ENCODE measurements at regions not wholly inside any gene's neighbourhood (a gene's known extent, or its start where the extent isn't known, plus 50 kb on each side); places are given as distances from the start of the nearest gene placed in this dataset.

DNA sequence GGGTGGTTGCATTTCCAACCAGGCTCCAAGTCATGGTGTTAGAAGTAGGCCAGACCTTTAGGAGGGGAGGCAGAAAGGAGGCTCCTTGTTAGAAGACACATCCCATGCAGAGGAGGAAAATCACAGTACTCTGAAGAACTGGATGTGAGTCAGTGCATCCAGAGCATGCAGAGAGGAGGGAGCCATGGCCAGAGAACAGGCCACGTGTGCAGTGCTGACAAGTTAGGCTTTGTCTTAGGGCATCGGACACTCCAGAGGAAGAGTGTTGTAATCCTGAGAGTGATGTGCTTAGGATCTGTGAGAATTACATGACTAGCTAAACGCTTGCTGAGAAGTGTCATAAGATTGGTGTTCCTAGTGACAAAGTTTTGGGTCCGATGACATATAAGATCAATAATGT is 456.5 kb upstream of the THRB start:
- H3K4me3 ChIP-seq = no peak overlapping the region
- no peak overlapping the region for H3K27ac ChIP-seq
- H3K27me3 ChIP-seq = no peaks in the 10 kb centered on the region
- no peaks in the 10 kb centered on the region for H3K36me3 ChIP-seq
- intact Hi-C loops (cut with DNase I) = no loop called here
- no peaks in the 10 kb centered on the region for H3K9me3 ChIP-seq
- ATAC-seq (no peak), DNase-seq (no peak)
- H3K4me1 ChIP-seq = no peaks in the 10 kb centered on the region
- TF ChIP-seq, protein P1, sequence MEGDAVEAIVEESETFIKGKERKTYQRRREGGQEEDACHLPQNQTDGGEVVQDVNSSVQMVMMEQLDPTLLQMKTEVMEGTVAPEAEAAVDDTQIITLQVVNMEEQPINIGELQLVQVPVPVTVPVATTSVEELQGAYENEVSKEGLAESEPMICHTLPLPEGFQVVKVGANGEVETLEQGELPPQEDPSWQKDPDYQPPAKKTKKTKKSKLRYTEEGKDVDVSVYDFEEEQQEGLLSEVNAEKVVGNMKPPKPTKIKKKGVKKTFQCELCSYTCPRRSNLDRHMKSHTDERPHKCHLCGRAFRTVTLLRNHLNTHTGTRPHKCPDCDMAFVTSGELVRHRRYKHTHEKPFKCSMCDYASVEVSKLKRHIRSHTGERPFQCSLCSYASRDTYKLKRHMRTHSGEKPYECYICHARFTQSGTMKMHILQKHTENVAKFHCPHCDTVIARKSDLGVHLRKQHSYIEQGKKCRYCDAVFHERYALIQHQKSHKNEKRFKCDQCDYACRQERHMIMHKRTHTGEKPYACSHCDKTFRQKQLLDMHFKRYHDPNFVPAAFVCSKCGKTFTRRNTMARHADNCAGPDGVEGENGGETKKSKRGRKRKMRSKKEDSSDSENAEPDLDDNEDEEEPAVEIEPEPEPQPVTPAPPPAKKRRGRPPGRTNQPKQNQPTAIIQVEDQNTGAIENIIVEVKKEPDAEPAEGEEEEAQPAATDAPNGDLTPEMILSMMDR (IDR thresholded peaks at IDR 0.05) = no peak

DNA sequence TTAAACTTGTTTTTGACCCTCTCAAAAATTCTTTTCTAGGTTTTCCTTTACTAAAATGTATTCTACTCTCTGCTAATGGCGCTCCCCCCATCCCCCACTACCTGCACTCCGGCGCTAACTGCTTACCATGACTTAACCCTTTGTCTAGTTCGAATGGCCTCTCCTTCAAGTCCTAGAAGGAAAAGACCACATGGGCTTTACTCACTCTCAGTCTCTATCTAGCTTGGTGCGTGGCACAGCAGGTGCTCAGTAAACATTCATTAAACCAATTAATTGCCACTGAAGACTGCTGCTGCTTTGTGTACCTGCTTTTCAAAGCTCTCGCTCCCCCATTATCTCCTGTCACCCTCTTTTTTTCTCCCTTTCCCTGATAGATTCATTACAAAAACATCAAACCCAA is 457.7 kb upstream of the THRB start:
- Histone ChIP-seq H3K27me3 (no peaks in the 10 kb centered on the region), H3K4me3 (no peak overlapping the region), H3K9me3 (no peaks in the 10 kb centered on the region), H3K27ac (no peak overlapping the region), H3K4me1 (no peaks in the 10 kb centered on the region), H3K36me3 (no peaks in the 10 kb centered on the region)
- TF ChIP-seq, protein P1 (IDR thresholded peaks at IDR 0.05) = no peak
- intact Hi-C loops (cut with DNase I) = no loop called here
- no peak for DNase-seq
- ATAC-seq = no peak

DNA sequence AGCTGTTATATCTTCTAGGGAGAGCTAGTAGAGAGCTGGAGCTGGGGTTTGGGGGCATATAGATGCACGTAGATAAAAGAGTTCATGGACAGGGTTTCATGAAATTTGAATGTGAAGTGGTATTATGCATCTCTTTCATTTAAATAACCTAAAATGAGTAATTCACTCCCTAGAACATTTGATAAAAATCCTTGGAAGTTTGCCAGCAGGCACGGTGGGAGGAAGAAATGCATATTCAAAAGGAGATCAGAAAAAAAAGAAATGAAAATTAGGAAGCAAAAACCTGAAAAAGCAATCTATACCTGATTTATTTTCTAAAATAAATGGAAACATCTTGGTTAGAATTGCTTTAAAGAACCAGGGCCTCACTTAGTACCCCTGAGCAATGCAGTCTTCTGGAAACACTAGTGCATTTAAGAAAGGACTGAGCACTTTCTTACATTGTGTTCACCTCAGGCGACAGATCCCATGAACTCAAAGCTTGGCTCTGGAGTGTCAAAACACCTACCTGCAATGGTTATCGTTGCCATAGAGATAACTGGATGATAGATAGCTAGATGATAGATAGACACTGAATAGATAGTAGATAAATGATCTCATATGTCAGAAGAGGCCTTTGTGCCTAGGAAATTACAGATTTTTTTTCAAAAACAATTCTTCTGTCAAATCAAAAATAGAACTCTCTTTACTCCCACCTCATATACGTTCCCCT is 458.6 kb upstream of the THRB start:
- Histone ChIP-seq H3K4me1 (no peaks in the 10 kb centered on the region), H3K27me3 (no peaks in the 10 kb centered on the region), H3K36me3 (no peaks in the 10 kb centered on the region), H3K9me3 (no peaks in the 10 kb centered on the region), H3K27ac (no peak overlapping the region), H3K4me3 (no peak overlapping the region)
- intact Hi-C loops (cut with DNase I) = no loop called here
- DNase-seq (no peak), ATAC-seq (no peak)
- TF ChIP-seq, protein P1 (IDR thresholded peaks at IDR 0.05) = no peak

DNA sequence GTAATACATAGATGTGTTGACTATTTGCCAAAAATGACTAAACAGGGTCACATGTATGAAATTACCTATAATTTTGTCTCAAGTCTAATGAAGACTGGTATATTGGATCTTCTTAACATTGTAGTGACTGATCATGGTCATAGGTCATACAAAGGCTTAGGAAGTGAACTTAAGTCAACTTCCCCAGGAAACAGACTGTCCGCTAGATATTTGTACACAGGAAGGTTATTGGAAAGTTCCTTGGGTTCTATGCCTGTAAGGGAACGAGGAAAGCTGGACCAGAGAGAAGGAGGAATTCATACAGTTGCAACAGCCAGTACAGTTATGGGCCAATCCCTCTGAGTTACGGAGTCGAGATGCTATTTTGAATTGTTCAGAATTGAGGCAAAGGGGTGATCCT is 462.0 kb upstream of the THRB start:
- no peak overlapping the region for H3K27ac ChIP-seq
- H3K4me1 ChIP-seq = no peaks in the 10 kb centered on the region
- intact Hi-C loops (cut with DNase I) = no loop called here
- no peaks in the 10 kb centered on the region for H3K36me3 ChIP-seq
- no peaks in the 10 kb centered on the region for H3K27me3 ChIP-seq
- TF ChIP-seq, protein P1 (IDR thresholded peaks at IDR 0.05) = no peak
- no peak for DNase-seq
- no peak overlapping the region for H3K4me3 ChIP-seq
- ATAC-seq = no peak
- no peaks in the 10 kb centered on the region for H3K9me3 ChIP-seq

DNA sequence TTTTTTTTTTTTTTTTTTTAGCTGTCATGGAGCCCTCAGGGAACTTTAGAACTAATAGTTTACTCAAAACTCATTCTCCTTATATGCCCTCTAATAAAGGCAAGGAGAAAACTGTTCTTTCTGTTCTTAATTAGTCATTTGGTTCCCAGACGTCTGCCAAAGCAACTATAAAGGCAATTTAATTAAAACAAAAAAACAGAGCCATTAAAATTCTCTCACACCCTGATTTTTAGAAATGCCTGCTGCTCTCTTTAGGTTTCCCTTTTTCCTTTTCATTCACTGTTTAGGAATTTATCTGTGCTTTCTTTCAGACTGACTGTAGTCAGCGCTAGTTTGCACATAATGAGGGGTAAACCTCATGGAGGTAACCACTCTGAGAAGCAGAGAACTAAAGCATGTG is 463.6 kb upstream of the THRB start:
- DNase-seq = no peak
- TF ChIP-seq, protein P1 (IDR thresholded peaks at IDR 0.05) = no peak
- intact Hi-C loops (cut with DNase I) = no loop called here

More for the DNA sequence above, 463.6 kb upstream of the THRB start:
- H3K9me3 ChIP-seq = no peaks in the 10 kb centered on the region
- H3K27me3 ChIP-seq = no peaks in the 10 kb centered on the region
- no peaks in the 10 kb centered on the region for H3K4me1 ChIP-seq
- no peak overlapping the region for H3K27ac ChIP-seq
- H3K36me3 ChIP-seq = no peaks in the 10 kb centered on the region
- no peak for ATAC-seq
- H3K4me3 ChIP-seq = no peak overlapping the region
